ENCODE measurements at regions not wholly inside any gene's neighbourhood (a gene's known extent, or its start where the extent isn't known, plus 50 kb on each side); places are given as distances from the start of the nearest gene placed in this dataset.

DNA sequence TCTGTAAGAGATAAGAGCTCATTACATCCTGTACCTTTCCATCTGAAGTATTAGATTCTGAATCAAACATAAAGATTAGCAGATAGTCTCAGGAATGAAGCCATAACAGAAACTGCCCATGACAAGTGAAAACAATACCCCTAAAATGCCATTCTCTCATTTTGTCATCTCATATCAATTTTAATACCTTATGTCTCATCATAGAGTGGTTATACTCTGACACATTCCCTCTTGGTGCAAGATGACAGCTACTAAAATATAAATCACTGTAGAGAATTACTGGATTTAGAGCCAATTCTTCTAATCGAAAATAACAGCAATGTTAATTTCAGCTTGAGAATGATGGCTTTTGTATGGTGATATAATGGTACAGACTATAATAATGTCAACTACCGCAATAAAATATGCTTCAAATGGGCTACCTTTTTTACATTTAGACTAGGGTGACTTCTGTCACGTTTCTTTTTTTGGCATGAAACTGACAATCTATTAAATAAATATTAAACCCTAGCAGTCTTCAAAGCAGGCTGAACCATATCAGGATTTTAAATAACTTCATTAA, 125.1 kb upstream of the ITGA4 start:
- DNase-seq (ENCODE audit: insufficient read length, low spot score): no peak
- FAIRE-seq: peak; percentile 44

DNA sequence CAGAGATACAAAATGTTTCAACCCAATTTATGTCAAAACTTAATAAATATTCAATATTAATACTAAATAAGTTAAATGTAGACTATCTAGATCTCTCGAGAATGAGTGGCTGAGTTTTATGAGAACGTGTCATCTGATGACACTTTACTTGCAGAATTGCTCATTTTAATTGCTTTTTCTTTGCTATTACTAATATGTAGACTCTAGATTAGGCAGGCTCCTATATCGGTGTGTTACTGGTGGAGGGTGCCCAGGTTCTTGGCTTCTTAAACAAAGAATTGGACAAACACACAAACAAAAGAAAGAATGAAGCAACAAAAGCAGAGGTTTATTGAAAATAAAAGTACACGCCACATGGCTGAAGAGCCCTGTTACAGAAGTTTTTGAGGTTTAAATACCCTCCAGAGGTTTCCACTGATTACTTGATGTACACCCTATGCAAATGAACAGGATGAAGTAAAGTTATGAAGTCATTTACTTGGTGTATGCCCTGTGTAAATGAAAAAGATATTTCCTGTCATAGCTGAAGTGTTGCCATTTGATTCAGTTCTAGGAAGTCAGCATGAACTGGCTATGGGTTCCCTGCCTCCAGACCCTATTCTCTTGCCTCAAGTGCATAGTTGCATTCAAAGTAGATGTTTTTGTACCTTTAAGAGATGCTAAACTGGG, 122.9 kb upstream of the ITGA4 start:
- FAIRE-seq (peak; percentile 83), DNase-seq (ENCODE audit: insufficient read length, low spot score) (no peak)

DNA sequence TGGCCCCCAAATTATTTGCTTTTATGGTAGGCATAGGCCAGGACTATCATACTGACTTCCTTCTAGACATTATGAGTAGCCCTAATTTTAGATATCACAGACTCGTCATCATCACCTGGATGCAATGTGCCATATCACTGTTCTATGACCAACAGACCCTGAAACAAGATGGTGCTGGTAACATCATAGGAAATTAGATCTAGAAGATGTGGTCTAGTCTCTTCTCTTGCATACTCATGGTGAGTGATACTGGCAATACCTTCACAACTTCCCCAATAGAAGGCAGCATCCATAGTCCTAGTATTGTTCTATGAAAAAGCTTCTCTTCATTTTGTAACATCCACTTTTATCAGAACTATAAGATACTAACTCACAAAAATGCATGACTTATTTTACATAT, 116.3 kb upstream of the ITGA4 start:
- DNase-seq (ENCODE audit: insufficient read length, low spot score) (no peak), FAIRE-seq (no peak)

GRCh38 chr2:181341855-181342600, 115.2 kb upstream of the ITGA4 start:
- FAIRE-seq: peak; percentile 8
- DNase-seq (ENCODE audit: insufficient read length, low spot score): no peak

DNA sequence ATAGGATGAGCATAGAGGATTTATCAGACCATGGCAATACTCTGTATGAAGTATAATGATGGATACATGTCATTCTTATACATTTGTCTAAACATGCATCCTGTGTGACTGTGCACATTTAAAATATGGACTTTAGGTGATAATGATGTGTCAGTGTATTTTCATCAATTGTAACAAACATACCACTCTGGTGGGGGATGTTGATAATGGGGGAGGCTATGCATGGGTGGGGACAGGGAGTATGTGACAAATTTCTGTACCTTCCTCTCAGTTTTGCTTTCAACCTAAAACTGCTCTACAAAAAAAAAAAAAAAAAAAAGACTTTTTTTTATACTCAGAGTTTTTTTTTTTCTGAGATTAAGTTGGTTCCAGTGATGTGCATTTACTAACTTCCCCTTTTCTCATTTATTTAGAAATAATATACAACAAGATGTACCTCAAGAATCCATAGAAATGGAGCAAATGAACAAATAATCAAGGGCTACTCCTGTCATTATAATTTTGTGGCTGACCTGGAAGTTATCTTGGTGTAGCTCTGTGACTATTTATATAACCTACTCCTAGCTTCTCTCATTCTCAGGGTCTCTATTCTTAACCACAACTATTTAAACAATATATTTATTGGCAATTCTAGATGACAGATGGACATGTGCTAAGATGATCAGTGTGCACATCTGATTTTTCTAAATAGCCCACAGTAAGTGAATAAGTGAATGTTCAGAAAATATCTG, 108.9 kb upstream of the ITGA4 start:
- no peak for DNase-seq (ENCODE audit: insufficient read length, low spot score)
- FAIRE-seq: peak; percentile 90

- no peak for DNase-seq (ENCODE audit: insufficient read length, low spot score)
- peak; percentile 11 for FAIRE-seq
These were observed 105.0 kb upstream of the ITGA4 start for GRCh38 chr2:181352158-181352557.

- DNase-seq (ENCODE audit: insufficient read length, low spot score) (no peak), FAIRE-seq (no peak)
These were observed 102.6 kb upstream of the ITGA4 start for GRCh38 chr2:181354626-181355025.

- DNase-seq (ENCODE audit: insufficient read length, low spot score) (no peak), FAIRE-seq (peak; percentile 48)
These were observed 100.6 kb upstream of the ITGA4 start for GRCh38 chr2:181356526-181357130.

DNA sequence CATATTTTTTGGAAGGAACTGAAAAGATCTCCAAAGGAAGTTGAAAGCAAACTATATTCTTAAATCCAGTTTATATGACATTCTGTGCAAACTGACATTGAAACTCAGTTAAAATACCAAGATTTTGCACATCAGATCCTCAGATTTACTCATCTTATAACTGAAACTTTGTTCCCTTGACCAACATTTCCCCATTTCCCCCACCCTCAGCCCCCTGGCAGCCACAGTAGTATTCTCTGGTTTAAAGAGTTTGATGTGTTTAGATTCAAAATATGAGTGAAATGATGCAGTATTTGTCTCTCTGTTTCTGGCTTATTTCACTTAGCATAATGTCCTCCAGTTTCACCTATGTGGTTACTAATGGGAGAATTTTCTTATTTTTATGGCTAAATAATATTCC, 99.2 kb upstream of the ITGA4 start:
- FAIRE-seq: peak; percentile 87
- no peak for DNase-seq (ENCODE audit: insufficient read length, low spot score)

DNA sequence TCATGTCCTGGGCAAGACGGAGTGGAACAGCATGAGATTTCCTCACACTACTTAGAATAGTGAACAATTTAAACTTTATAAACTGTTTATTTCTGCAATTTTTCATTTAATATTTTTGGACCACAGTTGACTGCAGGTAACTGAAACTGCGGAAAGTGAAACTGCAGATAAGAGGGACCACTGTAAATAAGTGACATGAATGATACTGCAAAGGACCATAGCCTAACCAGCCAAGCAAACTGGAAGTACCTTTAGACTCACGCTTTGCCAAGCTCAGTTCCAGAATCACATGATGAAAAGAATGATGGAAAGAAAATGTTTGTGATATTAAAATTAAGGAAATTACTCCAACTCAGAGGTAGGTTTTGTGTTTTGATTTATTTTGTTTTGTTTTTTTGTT, 94.6 kb upstream of the ITGA4 start:
- FAIRE-seq (peak; percentile 79), DNase-seq (ENCODE audit: insufficient read length, low spot score) (no peak)

DNA sequence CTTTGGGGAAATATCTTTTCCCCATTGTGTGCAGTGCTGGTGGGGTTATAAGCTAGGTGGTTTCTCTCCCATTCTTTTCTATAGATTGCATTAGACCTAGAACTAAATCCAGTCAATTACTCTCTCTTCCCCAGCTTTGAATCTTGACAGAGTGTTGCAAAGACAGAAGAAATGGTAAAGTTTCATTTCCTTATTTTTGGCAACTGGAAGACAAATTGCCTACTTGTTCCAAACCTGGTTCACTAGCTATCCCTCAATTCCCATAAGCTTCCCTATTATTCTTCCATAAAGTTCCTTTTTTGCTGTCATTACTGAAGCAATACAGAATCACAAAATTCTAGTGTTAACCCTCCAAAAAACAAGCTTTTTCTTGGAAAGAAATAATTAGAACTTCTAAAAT, 94.0 kb upstream of the ITGA4 start:
- FAIRE-seq (no peak), DNase-seq (ENCODE audit: insufficient read length, low spot score) (no peak)

- FAIRE-seq (peak; percentile 49), DNase-seq (ENCODE audit: insufficient read length, low spot score) (no peak)
These were observed 92.6 kb upstream of the ITGA4 start for GRCh38 chr2:181364492-181365170.

- DNase-seq (ENCODE audit: insufficient read length, low spot score) (no peak), FAIRE-seq (no peak)
These were observed 90.5 kb upstream of the ITGA4 start for GRCh38 chr2:181366675-181367175.

GRCh38 chr2:181367411-181367810, 89.8 kb upstream of the ITGA4 start:
- DNase-seq (ENCODE audit: insufficient read length, low spot score): no peak
- FAIRE-seq: no peak

DNA sequence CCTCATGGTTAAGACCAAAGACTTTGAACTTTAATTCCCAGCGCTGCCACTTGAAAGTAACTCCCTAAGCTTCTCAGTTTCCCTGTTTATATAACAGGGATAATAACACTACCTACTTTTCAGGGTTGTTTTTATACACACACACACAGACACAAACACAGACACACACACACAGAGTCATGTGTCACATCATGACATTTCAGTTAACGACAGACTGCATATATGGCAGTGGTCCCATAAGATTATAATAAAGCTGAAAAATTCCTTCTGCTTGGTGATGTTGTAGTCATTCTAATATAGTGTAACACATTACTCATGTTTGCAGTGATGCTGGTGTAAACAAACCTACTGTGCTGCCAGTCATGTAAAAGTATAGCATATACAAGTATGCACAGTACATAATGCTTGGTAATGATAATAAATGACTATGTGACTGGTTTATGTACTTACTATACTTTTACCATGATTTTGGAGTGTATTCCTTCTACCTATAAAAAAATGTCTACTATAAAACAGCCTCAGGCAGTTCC, 89.2 kb upstream of the ITGA4 start:
- DNase-seq (ENCODE audit: insufficient read length, low spot score) (no peak), FAIRE-seq (peak; percentile 4)

DNA sequence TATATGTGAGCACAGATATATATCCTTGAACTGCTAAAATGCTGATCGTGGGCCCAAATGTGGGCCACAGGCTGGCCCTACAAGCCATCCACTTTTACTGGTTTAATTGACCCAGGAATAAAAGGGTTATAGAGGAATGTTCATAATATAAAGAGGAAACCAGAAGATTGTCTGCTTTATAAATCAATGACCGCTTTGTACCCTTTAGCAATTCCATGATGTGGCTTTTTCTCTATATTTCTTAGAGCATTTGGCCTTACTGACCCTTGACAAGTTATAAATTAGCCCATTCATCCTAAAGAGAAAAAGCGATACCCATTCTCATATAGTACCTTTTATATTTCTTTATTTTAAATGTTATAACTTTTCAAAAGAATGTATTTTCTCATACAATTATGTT, 87.1 kb upstream of the ITGA4 start:
- FAIRE-seq: no peak
- DNase-seq (ENCODE audit: insufficient read length, low spot score): no peak

DNA sequence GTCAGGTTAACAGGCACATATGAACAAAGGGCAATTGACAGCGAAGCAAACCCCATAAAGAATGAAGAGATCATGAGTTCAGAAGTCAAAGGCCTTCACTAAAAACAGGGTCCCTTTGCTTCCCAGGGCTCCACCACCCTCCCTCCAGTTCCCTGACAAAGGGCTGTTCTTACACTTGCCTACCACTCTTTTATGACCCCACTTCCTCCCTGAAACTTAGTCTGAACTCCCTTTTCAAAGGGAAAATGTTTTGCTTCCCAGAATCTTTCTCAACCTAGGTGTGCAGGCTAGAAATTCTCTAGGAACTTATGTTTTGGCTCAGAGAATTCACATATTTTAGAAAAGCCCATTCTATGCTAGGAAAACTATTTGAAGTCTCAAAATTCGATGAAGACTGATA, 86.0 kb upstream of the ITGA4 start:
- DNase-seq (ENCODE audit: insufficient read length, low spot score): no peak
- FAIRE-seq: no peak

DNA sequence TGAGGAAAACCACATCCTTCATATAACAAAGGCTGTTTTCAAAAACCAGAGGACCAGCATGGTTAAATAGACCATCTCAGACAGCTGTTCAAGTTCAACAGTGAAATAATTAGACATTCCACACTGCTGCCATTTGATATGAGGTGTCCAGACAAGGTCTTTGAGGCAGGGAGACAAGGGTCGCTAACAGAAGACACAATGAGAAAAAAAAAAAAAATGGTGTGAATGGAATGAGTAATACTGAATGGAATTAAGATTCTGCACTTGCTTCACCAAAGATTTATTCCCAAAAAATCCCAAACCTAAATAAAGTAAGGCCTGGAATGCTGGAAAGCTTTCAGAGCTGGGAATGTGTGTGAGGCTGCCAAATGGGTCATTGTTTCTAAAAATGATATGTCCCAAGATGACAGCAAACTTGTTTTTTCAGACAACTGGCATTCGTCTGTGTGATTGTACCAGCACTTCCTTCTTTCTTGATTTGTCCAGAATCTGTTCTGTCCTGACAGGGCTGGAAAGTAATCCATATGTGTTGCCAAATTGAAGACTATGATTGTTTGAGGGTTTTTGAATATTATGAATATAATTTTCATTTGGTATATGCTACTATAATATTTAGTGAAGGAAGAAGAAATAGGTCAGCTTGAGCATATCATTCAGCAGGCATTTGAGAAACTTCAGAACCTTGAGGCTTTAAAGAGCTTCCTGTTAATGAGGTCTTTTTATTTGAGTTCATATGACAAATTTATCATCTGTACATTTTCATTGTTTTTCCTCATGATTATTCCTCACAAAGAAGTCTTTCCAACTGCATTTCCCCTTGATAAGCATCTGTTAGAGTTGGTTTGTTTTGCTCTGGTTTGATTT, 85.2 kb upstream of the ITGA4 start:
- no peak for DNase-seq (ENCODE audit: insufficient read length, low spot score)

GRCh38 chr2:181372646-181373040, 84.5 kb upstream of the ITGA4 start:
- no peak for FAIRE-seq
- no peak for DNase-seq (ENCODE audit: insufficient read length, low spot score)

More for the DNA sequence above, 85.2 kb upstream of the ITGA4 start:
- peak; percentile 84 for FAIRE-seq
